GM12878 (cell line): ENCODE measurements at regions not wholly inside any gene's neighbourhood (a gene's known extent, or its start where the extent isn't known, plus 50 kb on each side); places are given as distances from the start of the nearest gene placed in this dataset.

Experiments used
- ASH2L ChIP-seq: fragments of 300-600, 200-600 bp; sonication (generic); IDR thresholded peaks from 2 replicates; pipeline ENCODE4 v1.6.1; 2017; ENCODE audit warnings: low read depth, mild to moderate bottlenecking, borderline replicate concordance
- ATF2 ChIP-seq: IDR thresholded peaks from 2 replicates; pipeline ENCODE4 v1.6.1; 2012; ENCODE audit warnings: low read length, inconsistent platforms
- ATF7 ChIP-seq: fragments of 450-650 bp; IDR thresholded peaks from 2 replicates; pipeline ENCODE4 v1.6.1; 2016; ENCODE audit warnings: low read depth, mild to moderate bottlenecking
- BCL3 ChIP-seq: IDR thresholded peaks from 2 replicates; pipeline ENCODE4 v1.6.1; 2011; ENCODE audit warnings: borderline replicate concordance, low read depth, mild to moderate bottlenecking, moderate library complexity, low read length; ENCODE audit not compliant: insufficient read depth, poor library complexity, severe bottlenecking
- DPF2 ChIP-seq: fragments of 450-650 bp; IDR thresholded peaks from 2 replicates; pipeline ENCODE4 v1.6.1; 2017; ENCODE audit warnings: mild to moderate bottlenecking
- E2F8 ChIP-seq: fragments of 450-650 bp; IDR thresholded peaks from 2 replicates; pipeline ENCODE4 v1.6.1; 2018; ENCODE audit warnings: mild to moderate bottlenecking, low read depth, moderate library complexity; ENCODE audit not compliant: partially characterized antibody
- EP300 ChIP-seq, 2 experiments: fragments of 150-350 bp in 1 of 2; IDR thresholded peaks; 2 replicates each; pipeline ENCODE4 v1.6.1; 2011 to 2012; ENCODE audit warnings: low read depth in 2 of 2, low read length in 2 of 2, borderline replicate concordance in 1 of 2, improper control_type of control experiment in 1 of 2, inconsistent platforms in 1 of 2; ENCODE audit not compliant: control insufficient read depth in 1 of 2
- ESRRA ChIP-seq: IDR thresholded peaks from 2 replicates; pipeline ENCODE4 v1.6.1; 2012; ENCODE audit warnings: mild to moderate bottlenecking, low read length, improper control_type of control experiment
- GATAD2B ChIP-seq: fragments of 450-650 bp; conservative IDR thresholded peaks from 2 replicates; pipeline ENCODE4 v1.6.1; 2017; ENCODE audit warnings: low read depth, mild to moderate bottlenecking, moderate library complexity
- HSF1 ChIP-seq: fragments of 150-350 bp; IDR thresholded peaks from 2 replicates; pipeline ENCODE4 v1.6.1; 2014; ENCODE audit warnings: mild to moderate bottlenecking, low read depth, low read length
- LARP7 ChIP-seq: fragments of 450-650 bp; IDR thresholded peaks from 2 replicates; pipeline ENCODE4 v1.6.1; 2017; ENCODE audit warnings: mild to moderate bottlenecking
- NFIC ChIP-seq: IDR thresholded peaks from 2 replicates; pipeline ENCODE4 v1.6.1; 2012; ENCODE audit warnings: low read depth, mild to moderate bottlenecking, inconsistent platforms, low read length, moderate library complexity
- NFXL1 ChIP-seq: fragments of 450-650 bp; IDR thresholded peaks from 2 replicates; pipeline ENCODE4 v1.6.1; 2017; ENCODE audit warnings: antibody characterized with exemption, mild to moderate bottlenecking, borderline replicate concordance
- RFX5 ChIP-seq: IDR thresholded peaks from 2 replicates; pipeline ENCODE4 v1.6.1; 2011; ENCODE audit warnings: low read depth, low read length, improper control_type of control experiment
- TBL1XR1 ChIP-seq: IDR thresholded peaks from 2 replicates; pipeline ENCODE4 v1.6.1; 2012; ENCODE audit warnings: low read depth, low read length, improper control_type of control experiment
- USF2 ChIP-seq: IDR thresholded peaks from 2 replicates; pipeline ENCODE4 v1.6.1; 2011; ENCODE audit warnings: low read depth, low read length, improper control_type of control experiment, borderline replicate concordance
- ZNF687 ChIP-seq: fragments of 450-650 bp; IDR thresholded peaks from 2 replicates; pipeline ENCODE4 v1.6.1; 2017; ENCODE audit warnings: mild to moderate bottlenecking, moderate library complexity

GRCh38 chr6:145213614-145214013 lies 521.7 kb downstream of the EPM2A start (continued):
- no peak for TF ChIP-seq ZNF687
- no peak for TF ChIP-seq E2F8
- no peak for TF ChIP-seq ESRRA
- TF ChIP-seq TBL1XR1 = no peak
- no peak for TF ChIP-seq RFX5
- no peak for TF ChIP-seq GATAD2B
- TF ChIP-seq LARP7 = no peak
- TF ChIP-seq NFXL1 = no peak
- no peak for TF ChIP-seq DPF2
- TF ChIP-seq ATF7 = 0 out of 2 replicates have a peak, but pooled peaks have one; percentile 43
- TF ChIP-seq USF2 = no peak
- no peak for TF ChIP-seq ASH2L
- peak; percentile 40; the same call in 1 of the 2 replicates for TF ChIP-seq NFIC
- TF ChIP-seq BCL3 = no peak
- peak; percentile 54 for TF ChIP-seq ATF2
- no peak for TF ChIP-seq HSF1
- TF ChIP-seq EP300 (IDR thresholded peaks at IDR 0.05; ENCODE audit: borderline replicate concordance in 1 of 2, control insufficient read depth in 1 of 2, low read depth in 2 of 2, low read length in 2 of 2) = no peak
